GM19467 (cell line): ENCODE measurements at regions not wholly inside any gene's neighbourhood (a gene's known extent, or its start where the extent isn't known, plus 50 kb on each side); places are given as distances from the start of the nearest gene placed in this dataset.
"Not testable (repeated sequence)": the region's sequence is repeated elsewhere in the genome, so short reads cannot be mapped to it uniquely, and the experiment has no call there.

Source experiments
- ATAC-seq: cut with Tn5 transposase; IDR thresholded peaks from one replicate; pipeline ENCODE4 v1.9.1; 2021; ENCODE audit warnings: mild to moderate bottlenecking, moderate library complexity; ENCODE audit not compliant: unreplicated experiment

DNA sequence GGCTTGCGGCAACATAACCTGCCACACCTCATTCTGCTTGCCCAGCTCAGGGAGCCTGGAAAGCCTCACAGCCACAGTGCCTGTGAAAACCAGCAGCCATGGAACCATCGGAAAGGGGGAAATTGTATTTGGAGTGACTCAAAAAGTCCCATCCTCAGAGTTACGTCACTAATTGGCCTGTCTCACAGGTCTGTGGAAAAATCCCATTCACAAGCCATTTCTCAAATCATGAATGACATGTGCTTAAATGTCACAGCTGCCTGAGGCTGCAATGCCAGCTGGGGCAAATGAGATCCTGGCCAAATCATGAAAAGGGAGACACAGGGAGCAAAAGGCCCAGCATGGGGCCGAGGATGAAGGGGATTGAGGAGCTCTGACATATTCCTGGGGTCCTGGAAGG lies 486.9 kb upstream of the RAB6C start:
- no peak for ATAC-seq

DNA sequence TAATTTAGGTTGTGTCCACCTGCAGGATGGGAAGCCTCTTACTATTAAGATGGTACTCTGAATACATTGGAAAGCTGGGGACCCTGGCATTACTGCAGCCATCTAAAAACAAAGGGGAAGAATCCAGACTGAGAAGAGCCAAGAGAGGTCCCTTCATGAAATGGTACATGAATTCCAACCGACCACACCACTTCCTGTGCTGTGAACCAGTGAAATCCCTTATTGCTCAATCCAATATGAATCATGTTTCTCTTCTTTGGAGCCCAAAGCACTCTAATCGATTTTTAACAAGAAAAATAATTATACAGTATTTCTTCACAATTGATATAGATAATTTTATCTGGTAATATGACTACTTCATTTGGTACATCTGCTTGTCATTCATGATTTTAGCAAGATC lies 479.7 kb upstream of the RAB6C start:
- ATAC-seq: no peak

DNA sequence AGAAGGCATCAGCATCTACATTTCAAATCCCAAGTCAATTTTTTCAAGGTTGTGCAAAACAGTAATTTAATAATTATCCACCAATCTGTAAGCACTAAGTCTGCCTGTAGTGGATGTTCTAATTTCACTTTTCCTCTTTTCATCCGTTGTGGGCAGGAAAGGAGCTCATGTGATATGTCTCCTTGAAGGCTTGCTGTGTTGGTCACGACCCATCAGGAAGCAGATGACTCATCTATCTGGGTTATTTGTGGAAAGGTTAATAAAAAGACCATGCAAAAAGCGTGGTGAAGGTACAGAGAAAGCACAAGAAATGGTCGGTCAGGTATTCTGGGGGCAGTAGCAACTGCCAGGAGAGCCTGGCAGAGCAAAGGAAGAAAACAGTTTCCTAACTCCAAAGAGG lies 476.7 kb upstream of the RAB6C start:
- ATAC-seq: no peak

DNA sequence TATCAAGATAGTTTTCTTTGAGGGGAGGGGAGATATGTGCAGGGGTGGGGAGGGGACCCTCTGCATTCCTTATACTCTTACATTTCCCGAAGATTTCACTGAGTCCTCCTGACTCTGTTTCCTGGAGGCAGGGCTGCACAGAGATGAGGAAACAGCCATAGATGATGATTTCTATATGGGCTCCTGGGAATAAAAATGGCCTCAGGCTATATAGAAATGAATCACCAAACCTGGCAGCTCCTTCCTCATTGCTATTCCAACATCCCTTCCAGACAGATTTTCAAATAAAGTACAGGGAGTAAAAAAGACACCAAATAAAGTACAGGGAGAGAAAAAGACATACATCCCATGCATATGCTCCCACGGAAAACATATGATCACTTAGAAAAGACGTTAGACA lies 474.8 kb upstream of the RAB6C start:
- ATAC-seq: no peak

DNA sequence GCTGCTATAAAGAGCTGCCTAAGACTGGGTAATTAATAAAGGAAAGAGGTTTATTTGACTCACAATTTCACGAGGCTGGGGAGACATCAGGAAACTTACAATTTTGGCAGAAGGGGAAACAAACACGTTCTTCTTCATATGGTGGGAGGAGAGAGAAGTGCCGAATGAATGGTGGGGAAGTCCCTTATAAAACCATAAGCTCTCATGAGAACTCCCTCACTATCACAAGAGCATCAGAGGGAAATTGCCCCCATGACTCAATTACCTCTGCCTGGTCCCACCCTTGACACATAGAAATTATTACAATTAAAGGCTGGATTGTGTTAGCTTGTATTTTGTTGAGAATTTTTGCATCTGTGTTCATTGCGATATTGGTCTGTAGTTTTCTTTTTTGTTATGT lies 460.5 kb upstream of the RAB6C start:
- no peak for ATAC-seq

DNA sequence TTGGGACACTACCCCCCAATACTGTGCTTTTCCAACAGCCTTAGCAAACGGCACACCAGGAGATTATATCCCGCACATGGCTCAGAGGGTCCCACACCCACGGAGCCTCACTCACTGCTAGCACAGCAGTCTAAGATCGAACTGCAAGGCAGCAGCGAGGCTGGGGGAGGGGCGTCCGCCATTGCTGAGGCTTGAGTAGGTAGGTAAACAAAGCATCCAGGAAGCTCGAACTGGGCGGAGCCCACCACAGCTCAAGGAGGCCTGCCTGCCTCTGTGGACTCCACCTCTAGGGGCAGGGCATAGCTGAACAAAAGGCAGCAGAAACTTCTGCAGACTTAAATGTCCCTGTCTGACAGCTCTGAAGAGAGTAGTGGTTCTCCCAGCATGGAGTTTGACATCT lies 447.3 kb upstream of the RAB6C start:
- ATAC-seq: not testable (repeated sequence)

DNA sequence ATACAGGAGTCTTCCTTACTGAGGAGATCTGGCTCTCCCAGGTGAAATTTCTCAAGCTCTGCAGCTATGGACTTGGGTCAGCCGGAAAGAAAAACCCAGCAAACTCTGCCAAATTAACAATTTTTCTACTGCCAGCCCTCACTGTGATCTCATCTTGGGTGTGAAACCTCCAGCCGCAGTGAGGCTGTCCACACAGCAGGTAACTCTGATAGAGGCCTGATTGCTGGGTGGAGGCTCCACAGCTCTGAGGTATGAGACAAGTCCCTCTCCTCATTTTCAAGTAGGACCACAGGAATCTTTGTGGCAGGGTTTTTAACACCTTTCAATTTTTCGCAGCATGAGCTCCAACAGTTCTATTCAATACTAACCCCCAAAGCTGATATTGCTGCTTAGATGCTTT lies 430.6 kb upstream of the RAB6C start:
- no peak for ATAC-seq

DNA sequence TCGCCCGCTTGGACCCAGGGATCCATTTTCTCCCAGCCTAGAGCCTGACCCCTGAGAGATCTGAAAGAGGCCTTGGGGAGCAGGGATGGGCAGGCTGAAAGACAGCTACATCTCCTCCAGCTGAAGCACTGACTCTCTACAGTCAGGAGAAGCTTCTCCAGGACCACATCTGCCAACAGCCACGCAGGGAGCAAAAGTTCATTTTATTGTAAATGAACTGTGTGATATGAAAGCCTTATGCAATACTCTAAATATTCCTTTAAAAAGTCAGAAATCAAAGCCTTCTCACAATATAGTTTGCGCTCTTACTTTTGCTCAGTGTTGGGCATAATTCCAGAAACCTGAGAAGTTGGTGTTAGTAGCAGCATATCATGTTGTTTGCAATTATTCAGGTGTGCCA lies 428.9 kb upstream of the RAB6C start:
- ATAC-seq: no peak

DNA sequence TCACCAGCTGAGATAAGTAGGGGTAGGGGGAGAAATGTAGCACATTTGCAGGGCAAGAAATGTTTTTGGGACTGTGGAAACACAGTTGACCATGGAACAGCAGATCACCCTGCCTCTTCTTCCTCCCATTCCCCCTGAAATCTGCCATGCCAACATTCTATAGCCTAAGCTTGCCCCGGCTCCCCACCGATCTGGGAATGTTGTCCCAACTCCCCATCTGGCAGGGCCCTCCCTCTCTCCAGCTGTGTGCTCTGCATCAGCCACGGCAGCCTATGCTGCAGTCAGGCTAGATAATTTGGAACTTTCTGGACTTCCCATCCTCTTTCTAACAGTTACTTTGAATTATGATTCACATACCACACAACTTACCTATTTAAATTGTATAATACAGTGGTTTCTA lies 425.1 kb upstream of the RAB6C start:
- no peak for ATAC-seq

DNA sequence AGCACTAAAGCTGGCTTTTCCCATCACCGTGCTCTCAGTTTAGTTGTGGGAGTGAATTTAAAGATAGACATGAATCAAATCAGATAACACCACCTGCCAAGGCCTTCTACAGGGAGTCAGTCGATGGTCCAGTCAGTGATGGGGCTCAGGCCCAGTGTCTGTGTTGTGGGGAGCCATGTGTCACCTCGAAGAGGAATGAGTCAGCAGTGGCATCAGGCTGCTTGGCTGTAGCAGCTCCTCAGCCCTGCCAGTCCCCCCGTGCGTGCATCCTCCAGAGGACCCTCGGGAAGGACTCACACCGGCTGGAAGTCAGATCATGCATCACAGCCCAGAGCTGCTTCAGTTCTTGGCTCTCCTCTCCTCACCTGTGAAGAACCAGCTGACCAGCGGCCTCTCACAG lies 420.4 kb upstream of the RAB6C start:
- no peak for ATAC-seq

DNA sequence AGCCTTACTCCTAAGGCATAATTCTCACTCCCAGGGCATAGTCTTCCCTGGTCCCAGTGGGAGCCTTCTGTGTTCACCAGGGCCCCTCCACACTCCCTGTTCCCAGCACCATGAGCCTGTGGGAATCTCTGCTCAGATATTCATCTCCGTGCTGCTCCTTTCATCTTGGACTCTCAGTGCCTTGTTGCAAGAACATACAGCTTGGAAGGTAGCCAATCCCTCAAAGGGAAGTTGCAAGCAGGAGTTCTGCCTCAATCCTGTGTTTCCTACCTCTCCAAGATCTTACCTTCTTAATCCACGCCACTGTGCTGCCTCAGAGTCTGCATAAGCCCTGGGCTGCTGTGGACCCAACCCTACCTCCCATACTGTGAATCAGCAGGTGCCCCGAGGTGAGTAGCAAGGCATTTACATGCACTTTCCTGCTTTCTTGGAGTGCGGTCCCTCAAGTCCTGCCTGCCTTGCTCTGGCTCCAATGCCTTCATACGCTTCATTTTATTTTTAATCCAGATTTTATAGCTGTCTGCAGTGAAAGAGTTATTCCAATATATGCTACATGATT lies 413.8 kb upstream of the RAB6C start:
- ATAC-seq: no peak

DNA sequence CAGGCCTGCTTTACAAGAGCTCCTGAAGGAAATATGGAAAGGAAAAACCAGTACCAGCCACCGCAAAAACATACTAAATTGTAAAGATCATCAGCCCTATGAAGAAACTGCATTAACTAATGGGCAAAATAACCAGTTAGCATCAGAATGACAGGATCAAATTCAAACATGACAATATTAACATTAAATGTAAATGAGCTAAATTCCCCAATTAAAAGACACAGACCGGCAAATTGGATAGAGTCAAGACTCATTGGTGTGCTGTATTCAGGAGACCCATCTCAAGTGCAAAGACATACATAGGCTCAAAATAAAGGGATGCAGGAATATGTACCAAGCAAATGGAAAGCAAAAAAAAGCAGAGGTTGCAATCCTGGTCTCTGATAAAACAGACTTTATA lies 408.7 kb upstream of the RAB6C start:
- not testable (repeated sequence) for ATAC-seq

DNA sequence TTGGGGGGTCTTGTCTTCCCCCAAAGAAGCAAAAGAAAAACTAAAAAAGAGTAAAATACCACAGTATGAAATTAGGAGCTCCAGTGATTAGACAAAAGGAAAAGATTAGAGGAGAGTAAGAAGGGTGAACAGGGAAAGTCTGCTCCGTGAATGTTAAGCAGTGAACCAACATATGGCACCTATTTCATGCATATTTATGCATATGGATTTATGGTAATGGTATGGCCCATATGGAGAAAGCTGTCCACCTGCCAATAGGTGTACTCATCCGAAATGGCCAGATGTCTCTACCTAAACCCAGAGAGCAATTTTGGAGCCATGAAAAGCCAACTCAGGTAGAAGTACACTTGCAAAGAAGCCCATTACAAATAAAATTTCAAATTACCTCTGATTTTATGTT lies 404.0 kb upstream of the RAB6C start:
- ATAC-seq: no peak

DNA sequence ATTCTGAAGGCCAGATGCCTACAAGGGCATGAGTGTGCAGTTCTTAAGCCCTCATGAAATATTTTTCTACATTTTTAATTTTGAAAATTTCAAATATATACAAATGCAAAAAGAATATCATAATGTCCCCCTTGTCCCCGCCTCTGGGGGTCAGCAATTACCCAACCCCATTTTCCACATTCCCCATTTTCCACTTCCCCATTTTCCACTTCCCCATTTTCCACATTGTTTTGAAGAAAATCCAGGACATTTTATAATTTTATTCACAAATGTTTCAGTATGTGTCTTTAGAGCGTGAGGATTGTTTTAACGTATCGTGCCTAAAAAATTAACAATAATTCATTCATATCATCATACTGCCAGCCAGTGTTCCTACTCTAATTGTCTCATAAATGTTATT lies 403.6 kb upstream of the RAB6C start:
- no peak for ATAC-seq

DNA sequence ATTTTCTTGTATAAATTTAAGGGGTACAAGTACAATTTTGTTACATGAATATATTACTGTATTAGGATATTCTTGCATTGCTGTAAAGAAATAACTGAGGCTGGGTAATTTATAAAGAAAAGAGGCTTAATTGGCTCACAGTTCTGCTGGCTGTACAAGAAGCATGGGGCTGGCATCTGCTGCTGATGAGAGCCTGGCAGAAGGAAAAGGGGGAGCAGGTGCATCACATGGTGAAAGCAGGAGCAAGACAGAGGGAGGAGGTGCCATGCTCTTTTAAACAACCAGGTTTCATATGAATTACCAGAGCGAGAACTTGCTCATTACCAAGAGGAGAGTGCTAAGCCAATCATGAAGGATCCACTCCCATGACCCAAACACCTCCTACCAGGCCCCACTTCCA lies 399.5 kb upstream of the RAB6C start:
- ATAC-seq: no peak

DNA sequence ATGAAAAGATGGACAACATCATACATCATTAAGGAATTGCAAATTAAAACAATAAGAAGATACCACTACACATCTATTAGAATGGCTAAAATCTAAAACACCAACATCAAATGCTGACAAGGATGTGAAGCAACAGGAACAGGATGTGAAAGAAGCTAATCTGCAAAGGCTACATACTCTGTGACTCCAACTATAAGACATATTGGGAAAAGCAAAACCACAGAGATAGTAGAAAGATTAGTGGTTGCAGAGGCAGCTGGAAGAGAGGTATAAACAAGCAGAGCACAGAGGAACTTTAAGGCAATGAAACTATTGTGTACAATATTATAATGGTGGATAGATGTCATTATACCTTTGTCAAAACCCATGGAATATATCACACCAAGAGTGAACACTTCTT lies 393.7 kb upstream of the RAB6C start:
- ATAC-seq: no peak

DNA sequence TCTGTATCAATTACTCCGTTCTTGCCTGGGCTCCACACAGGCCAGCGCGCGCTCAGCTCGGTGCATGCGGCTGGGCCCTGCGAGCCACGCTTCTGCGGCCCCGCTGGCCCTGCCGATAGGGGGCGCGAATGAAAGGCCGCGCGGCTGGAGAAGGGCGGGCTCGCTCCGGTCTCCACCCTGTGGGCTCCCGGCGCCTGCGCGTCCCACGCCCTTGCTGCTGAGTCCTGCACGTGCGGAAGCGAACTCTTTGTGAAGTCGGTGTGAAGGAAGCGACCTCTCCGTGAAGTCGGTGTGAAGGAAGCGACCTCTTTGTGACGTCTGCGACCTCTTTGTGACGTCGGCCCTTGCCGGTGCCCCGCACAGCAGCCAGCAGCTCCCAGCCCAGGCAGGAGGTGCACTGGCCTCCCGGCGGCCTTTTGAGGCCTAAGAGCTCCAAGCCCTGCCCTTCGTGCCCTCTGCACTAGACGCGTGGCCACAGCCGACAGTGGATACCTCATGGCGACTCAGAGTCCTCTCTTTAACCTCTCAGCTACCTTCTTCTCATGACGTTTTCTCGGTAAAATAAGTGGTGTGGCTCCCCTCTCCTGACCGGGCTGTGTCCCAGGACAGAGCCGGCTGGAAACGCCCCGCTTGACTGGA lies 391.9 kb upstream of the RAB6C start:
- no peak for ATAC-seq

DNA sequence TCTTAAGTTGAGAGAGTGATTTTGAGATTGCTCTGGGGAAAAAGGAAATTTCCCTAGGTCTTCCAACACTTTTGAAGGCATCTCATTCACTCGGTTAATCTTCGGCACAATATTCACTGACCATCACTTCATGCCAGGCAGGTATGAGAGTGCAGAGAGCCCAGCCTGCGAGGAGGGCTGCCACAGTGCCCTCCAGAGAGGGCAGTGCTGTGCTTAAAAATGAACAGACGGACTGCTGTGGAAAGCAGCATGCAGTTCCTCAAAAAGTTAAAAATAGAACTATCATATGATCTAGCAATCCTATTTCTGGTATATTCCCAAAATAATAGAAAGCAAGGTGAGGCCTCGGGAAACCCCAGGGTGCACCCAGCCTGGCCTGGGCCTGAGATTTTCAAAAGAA lies 374.9 kb upstream of the RAB6C start:
- no peak for ATAC-seq

DNA sequence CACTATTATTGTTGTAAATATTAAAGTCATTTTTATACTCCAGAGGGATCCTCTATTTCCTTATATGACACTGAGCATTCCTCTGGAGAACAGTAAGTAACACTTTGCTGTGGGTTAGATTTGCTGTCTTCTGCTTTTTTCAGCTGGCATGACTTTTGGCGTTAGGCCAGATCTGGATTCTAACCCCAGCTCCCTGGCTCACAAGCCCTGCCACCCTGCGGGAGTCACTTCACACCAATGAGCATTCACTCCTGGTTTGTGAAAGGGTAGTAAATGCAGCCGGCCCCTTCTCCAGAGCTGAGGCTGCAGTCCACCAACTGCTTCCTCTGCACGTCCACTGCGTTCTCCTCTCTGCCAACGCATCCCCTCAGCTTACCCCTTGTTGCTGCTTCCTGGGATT lies 373.8 kb upstream of the RAB6C start:
- ATAC-seq: no peak

DNA sequence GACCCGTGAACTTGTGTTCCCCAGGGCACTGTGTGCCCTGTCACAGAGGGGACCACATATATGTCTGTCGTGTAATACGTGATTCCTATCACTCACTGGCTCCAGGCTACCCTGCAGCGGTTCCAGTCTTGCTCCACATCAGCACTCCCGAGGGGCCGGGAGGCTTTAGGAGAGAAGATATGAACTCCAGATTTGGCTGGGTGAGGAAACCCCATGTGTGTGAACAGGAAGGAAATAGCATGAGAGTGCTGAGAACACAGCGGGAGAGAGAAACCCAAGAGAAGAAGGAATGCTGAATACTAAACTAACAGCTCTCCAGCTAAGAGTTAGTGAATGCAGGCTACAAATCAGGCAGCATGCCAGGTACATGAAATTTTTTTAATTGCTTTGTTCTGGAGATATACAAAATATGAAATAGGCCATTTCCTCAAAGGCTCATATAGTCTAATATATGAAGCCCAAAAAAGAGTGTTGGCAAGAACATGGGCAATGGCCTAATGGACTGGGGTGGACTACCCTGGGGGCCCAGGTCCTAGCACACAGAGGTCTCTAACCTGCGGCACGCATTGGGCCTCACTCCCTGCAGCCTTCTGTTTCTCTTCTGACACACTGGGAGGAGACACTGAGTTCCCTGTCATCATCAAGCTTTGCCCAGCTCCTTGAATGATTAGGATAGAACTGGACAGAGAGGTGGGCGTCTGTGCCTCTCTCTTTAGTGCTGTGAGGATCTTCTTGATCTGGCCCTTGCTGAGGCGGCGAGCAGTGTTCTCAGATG lies 372.8 kb upstream of the RAB6C start:
- no peak for ATAC-seq

DNA sequence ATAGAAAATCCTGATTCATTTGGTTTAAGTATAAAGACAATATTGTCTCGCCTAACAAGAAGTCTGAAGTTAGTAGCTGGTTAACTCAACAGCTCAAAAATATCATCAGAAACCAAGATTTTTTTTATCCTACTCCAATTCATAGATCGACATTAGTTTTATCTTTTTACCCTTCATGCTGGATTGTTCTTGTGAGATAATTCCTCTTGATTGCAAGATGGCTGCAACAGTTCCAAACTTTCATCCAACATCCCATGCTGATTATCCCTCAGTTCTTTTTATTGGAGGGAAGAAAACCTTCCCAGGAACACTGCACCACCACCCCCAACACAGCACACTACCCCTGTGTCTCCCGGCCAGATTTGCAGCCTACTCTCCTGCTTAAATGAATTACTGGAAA lies 370.2 kb upstream of the RAB6C start:
- no peak for ATAC-seq

DNA sequence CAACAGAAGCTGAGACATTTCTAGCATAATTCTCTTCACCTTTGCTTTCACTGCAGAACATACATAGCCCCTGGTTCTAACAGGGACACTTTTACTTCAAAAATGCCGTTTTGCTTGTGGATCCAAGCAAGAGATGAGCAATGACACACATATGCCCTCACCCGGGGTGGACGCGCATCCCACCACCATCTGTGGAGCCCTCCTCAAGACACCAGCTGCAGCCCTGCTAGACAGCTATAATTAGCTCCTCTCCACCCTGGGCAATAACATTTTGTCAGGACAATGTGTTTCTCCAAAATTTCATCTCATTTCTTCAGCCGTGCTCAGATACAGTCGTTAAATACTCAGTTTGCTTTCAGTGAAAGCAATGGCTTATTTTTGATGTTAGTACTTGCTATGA lies 368.7 kb upstream of the RAB6C start:
- ATAC-seq: no peak

DNA sequence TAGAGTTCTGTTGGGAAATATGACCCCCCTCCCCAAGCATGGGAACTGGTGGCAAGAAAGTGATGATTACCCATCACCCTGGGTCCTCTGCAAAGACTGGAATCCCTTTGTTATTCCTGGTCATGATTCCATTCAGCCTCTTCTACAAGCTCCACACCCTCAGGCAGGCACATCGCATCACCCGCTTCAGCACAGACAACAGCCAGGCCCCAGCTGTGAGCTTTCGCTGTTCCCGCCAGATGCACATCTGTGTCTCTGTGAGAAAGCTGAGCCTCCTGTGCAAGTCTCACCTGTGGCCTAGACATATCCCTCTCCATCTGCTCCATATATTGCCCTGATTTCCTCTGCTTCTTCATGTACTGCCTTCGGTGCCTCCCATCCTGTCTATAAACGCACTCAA lies 368.0 kb upstream of the RAB6C start:
- no peak for ATAC-seq
